GM13976 (cell line): ENCODE measurements at regions not wholly inside any gene's neighbourhood (a gene's known extent, or its start where the extent isn't known, plus 50 kb on each side); places are given as distances from the start of the nearest gene placed in this dataset.

Source experiments
- DNase-seq: peaks from one replicate; pipeline ENCODE4 v3.0.0; 2012; ENCODE audit warnings: low spot score
- in situ Hi-C: fragments of 300-500 bp; cut with MboI; formaldehyde crosslinking; loops from one replicate; pipeline ENCODE4 v1.12.0; 2022; ENCODE audit warnings: low sequenced_read_pairs, mixed read lengths, inconsistent platforms; ENCODE audit not compliant: unreplicated experiment
- TF ChIP-seq, protein P1 (sequence below): IDR thresholded peaks from 2 replicates; pipeline ENCODE4 v1.5.1; 2012; ENCODE audit warnings: borderline replicate concordance, mild to moderate bottlenecking; ENCODE audit not compliant: insufficient read depth; ENCODE audit errors: extremely low read depth, missing control alignments, control extremely low read depth

DNA sequence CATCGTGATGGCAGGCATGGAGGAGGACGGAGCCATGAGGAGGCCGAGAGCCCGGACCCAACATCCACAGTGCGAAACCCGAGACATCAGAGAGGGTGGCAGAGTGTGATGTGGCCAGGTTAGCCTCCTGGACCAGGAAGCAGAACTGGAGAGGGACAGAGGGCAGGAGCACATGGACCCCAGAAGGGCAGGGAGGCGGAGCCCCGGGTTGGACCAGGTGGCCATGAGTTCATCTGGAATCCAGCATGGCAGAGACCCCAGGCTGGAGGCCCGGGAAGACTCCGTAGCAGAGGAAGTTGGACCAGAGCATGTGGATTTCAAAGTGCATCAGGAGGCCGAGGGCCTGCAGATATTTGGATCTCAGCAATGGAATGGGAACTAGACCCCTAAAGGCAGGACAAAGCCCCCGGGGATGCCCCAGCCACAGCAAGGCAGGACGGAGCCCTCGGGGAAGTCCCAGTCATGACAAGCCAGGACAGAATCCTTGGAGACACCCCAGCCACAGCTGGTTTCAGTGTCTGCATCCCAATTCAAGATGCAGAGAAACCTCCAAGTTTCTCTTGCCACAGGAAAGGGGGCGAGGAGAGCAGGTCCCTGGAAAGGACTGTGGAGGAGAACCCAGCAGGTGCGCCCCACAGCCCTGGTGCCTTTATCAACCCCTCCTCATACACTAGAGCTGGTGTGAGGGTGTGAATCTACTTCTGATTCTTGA, 1393.4 kb downstream of the BRD1 start:
- no peak for DNase-seq
- in situ Hi-C loops = no loop called here
- TF ChIP-seq, protein P1, sequence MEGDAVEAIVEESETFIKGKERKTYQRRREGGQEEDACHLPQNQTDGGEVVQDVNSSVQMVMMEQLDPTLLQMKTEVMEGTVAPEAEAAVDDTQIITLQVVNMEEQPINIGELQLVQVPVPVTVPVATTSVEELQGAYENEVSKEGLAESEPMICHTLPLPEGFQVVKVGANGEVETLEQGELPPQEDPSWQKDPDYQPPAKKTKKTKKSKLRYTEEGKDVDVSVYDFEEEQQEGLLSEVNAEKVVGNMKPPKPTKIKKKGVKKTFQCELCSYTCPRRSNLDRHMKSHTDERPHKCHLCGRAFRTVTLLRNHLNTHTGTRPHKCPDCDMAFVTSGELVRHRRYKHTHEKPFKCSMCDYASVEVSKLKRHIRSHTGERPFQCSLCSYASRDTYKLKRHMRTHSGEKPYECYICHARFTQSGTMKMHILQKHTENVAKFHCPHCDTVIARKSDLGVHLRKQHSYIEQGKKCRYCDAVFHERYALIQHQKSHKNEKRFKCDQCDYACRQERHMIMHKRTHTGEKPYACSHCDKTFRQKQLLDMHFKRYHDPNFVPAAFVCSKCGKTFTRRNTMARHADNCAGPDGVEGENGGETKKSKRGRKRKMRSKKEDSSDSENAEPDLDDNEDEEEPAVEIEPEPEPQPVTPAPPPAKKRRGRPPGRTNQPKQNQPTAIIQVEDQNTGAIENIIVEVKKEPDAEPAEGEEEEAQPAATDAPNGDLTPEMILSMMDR = no peak

DNA sequence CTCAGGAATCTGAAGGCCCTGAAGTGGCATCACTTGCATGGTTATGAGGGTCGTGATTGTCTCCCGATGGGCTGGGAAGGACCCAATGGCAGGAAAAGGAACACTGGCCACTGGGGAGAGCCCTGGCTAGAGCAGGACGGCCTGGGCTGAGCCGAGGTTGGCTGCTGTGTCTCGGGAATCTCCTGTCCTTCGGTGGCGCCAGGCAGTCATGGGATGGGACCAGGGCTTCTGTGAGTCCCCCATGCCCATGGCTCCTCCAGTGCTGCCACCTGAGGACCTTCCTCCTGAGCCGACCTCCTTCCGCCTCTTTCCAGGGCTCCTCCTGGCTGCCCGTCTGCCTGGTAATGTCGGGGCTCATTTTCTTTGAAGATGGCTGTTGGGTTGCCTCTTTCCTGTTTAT, 1394.0 kb downstream of the BRD1 start:
- in situ Hi-C loops = no loop called here
- TF ChIP-seq, protein P1 = no peak

DNA sequence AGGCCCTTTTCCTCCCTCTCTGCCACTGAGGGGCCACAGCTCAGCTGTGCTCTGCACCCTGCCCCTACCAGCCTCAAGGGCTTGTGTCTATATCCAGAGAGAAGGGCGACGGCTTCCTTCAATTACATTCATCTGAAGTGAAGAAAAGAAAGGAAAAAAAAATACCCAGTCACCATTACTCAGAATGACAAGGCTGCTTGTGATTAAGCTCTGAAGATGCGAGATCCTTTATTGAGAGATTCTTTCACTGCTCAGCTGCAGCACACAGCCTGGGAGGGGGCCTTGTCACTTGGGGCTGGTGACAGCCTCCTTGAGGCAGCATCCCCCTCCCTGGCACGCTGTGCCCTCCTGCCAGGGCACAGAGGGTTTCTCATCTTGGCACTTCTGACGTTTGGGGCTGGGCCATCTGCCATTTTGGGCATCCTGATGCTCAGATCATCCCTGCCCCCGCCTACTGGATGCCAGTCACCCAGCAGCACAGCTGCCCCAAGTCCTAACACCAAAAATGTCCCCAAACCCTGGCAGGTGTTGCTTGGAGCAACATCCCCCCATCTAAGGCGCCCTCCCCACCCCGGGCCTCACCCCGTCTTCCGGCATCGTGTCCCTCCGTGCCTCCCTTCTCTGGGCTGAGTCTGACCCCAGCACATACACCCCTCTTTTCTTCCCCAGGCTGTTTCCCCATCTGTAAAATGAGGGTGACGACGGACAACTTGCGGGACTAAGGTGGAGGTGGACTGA, 1394.7 kb downstream of the BRD1 start:
- in situ Hi-C loops = no loop called here
- TF ChIP-seq, protein P1 = no peak

More for the DNA sequence above, 1394.0 kb downstream of the BRD1 start:
- DNase-seq = no peak

DNA sequence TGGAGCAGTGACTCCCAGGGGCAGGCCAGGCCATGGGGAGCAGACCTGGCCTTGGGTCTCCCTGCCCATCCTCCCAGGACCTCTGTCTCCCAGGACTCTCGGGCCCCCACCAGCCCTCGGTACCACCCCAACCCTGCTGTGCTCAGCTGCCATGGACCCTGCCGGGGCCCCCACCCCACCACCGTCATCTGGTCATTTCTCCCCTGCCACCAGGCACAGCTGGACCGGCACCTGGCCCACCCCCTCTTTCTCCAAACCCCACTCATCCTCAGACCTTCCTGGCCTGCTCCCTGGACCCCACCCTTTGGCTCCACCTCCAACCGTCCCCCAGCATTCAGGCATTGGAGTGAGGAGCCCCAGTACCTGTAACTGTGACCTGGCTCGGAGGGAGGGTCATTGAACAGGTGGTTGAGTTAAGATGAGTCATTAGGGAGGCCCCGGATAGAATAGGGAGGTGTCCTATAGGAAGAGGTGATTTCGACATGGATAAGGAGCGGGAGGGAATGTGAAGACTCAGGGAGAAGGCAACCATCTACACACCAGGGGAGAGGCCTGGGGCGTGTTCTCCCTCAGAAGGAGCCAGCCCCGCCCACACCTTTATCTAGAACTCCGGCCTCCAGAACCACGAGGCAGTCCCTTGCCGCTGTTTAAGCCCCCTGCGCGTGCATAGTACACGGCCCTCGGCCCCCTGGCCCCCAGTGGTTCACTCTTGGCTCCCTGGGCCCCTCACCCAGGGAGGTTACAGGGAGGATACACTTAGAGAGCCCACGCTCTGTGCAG, 1395.9 kb downstream of the BRD1 start:
- DNase-seq = no peak
- in situ Hi-C loops = no loop called here
- TF ChIP-seq, protein P1 = no peak

More for the DNA sequence above, 1394.7 kb downstream of the BRD1 start:
- no peak for DNase-seq

DNA sequence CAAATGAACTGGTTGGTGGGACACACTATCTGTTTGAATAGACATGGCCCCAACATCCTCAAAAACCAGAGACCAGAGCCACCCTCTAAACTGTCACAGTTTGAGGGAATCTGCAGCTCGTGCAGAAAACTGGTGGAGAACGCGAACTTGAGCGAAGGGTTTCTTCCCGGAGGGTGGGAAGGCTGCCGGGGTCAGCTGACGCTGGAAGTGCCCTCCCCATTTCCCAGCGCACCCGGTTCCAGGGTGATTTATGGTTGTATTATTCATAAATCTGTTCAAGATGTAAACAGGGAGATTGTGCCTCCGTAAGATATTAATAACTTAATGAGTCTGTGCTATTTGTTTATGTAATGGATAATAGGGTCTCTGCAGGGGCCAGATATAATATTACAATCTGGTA, 1396.7 kb downstream of the BRD1 start:
- no peak for DNase-seq
- TF ChIP-seq, protein P1 = no peak
- in situ Hi-C loops = no loop called here

DNA sequence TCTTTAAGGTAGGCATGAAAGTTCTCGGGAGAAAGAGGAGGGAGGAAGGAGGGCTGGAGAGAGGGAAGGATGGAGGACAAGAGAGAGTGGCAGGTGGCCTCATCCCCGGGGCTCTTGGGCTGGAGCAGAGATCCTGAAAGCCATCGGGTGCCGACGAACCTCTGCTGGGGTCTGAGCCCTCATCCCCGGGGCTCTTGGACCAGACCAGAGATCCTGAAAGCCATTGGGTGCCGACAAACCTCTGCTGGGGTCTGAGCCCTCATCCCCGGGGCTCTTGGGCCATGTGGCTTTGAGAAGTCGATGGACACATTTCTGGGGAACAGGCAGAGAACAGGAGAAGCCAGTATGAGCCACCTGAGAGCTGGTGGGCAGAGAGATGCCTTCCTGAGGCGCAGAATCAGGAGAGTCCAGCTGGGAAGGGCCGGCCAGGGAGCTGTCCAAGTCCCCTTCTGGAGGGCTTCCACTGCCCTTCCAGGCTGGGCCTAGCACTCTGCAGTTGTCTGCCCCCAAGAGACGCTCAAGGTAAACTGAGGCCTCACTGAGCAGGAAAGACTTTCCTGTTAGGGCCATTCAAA, 1398.1 kb downstream of the BRD1 start:
- TF ChIP-seq, protein P1 = no peak
- no peak for DNase-seq
- in situ Hi-C loops = no loop called here
